H1 (cell line): ENCODE measurements at regions not wholly inside any gene's neighbourhood (a gene's known extent, or its start where the extent isn't known, plus 50 kb on each side); places are given as distances from the start of the nearest gene placed in this dataset.

ENCODE experiments used
- E2F6 ChIP-seq: IDR thresholded peaks from 2 replicates; pipeline ENCODE4 v1.6.1; 2012; ENCODE audit warnings: inconsistent platforms
- RFX5 ChIP-seq: IDR thresholded peaks from 2 replicates; pipeline ENCODE4 v1.6.1; 2011; ENCODE audit warnings: low read depth, low read length, improper control_type of control experiment, borderline replicate concordance
- SIN3A ChIP-seq, 2 experiments: IDR thresholded peaks in 1 of 2; conservative IDR thresholded peaks in 1 of 2; 2 replicates each; pipeline ENCODE4 v1.6.1; 2011 to 2012; ENCODE audit warnings: low read length in 2 of 2, improper control_type of control experiment in 1 of 2, low read depth in 1 of 2, mild to moderate bottlenecking in 1 of 2
- TF ChIP-seq, protein P1 (sequence below), 3 experiments: IDR thresholded peaks; 1 replicate in 2 of 3; 2 replicates in 1 of 3; pipeline versions ENCODE4 v1.5.1 to v1.6.1; 2011; ENCODE audit warnings: low read length in 3 of 3, mild to moderate bottlenecking in 3 of 3, inconsistent platforms in 2 of 3, low read depth in 1 of 3, moderate library complexity in 1 of 3; ENCODE audit not compliant: insufficient read depth in 1 of 3; ENCODE audit errors: control extremely low read depth in 1 of 3

DNA sequence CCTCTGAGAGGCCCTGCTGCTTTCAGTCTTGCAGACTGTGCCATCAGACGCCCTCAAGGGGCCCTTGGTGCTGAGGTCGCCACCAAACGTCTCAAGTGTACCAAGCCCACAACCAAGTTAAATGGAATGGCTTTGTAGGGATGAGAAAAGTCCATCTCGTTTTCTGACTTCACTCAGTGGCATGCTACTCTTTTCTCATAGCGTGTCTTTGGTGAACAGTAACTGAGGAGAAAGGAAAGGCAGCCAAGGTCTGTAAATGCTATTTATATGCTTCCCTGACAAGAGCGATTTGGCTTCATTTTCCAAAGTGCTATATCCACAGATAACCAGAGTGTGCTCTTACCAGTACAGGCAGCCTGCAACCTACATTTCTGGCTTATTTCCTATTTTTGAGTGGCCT, 123.0 kb downstream of the MTX2 start (continued):
- TF ChIP-seq, protein P1, sequence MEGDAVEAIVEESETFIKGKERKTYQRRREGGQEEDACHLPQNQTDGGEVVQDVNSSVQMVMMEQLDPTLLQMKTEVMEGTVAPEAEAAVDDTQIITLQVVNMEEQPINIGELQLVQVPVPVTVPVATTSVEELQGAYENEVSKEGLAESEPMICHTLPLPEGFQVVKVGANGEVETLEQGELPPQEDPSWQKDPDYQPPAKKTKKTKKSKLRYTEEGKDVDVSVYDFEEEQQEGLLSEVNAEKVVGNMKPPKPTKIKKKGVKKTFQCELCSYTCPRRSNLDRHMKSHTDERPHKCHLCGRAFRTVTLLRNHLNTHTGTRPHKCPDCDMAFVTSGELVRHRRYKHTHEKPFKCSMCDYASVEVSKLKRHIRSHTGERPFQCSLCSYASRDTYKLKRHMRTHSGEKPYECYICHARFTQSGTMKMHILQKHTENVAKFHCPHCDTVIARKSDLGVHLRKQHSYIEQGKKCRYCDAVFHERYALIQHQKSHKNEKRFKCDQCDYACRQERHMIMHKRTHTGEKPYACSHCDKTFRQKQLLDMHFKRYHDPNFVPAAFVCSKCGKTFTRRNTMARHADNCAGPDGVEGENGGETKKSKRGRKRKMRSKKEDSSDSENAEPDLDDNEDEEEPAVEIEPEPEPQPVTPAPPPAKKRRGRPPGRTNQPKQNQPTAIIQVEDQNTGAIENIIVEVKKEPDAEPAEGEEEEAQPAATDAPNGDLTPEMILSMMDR (IDR thresholded peaks at IDR 0.05; ENCODE audit: control extremely low read depth in 1 of 3, insufficient read depth in 1 of 3, low read depth in 1 of 3, low read length in 3 of 3) = no peak
- TF ChIP-seq E2F6 = no peak
- no peak for TF ChIP-seq SIN3A (conservative IDR thresholded peaks at IDR 0.05 in 1 of 2, IDR thresholded peaks at IDR 0.05 in 1 of 2; ENCODE audit: low read depth in 1 of 2, low read length in 2 of 2)
- TF ChIP-seq RFX5 = no peak
- TF ChIP-seq, all 59 proteins: peak for 0
